B cell (primary cell): ENCODE measurements at regions not wholly inside any gene's neighbourhood (a gene's known extent, or its start where the extent isn't known, plus 50 kb on each side); places are given as distances from the start of the nearest gene placed in this dataset.

ENCODE experiments used
- ATAC-seq: fragments of 200-7000 bp; cut with Tn5 transposase; one replicate; pipeline ENCODE4 v1.10.0; 2021; ENCODE audit warnings: low read depth, mild to moderate bottlenecking, moderate number of reproducible peaks, moderate library complexity
- CTCF ChIA-PET: fragments of 350-600 bp; sonication (Branson Sonifier 250); formaldehyde crosslinking; loops from one replicate; lab custom pipeline; 2021; ENCODE audit warnings: antibody characterized with exemption, inconsistent platforms; lab: Charles Lee
- POLR2A ChIA-PET: fragments of 350-600 bp; sonication (Branson Sonifier 250); formaldehyde crosslinking; loops from one replicate; lab custom pipeline; 2021; ENCODE audit warnings: antibody characterized with exemption; lab: Charles Lee
- DNase-seq: peaks from one replicate; pipeline ENCODE4 v3.0.0; 2013
- H2AFZ ChIP-seq: 2 replicates; pipeline ENCODE4 v1.6.1; 2012; ENCODE audit warnings: mild to moderate bottlenecking, low read depth, low read length; ENCODE audit not compliant: insufficient read depth, poor library complexity, severe bottlenecking
- H3K27ac ChIP-seq, 2 donors: 1 replicate in 1 of 2; 2 replicates in 1 of 2; pipeline ENCODE4 v1.5.1; 2012 to 2013; ENCODE audit warnings: low read length in 2 of 2, mild to moderate bottlenecking in 2 of 2, moderate library complexity in 1 of 2
- H3K27me3 ChIP-seq, 4 experiments: fragments of 200-600 bp in 1 of 4; sonication (generic) in 1 of 4; replicated peaks in 1 of 4; 1 replicate in 2 of 4; 2 replicates in 2 of 4; pipeline versions ENCODE4 v1.6.1 to v1.7.0; 2013 to 2016; ENCODE audit warnings: low read length in 3 of 4, mild to moderate bottlenecking in 2 of 4, mixed read lengths in 1 of 4, moderate library complexity in 1 of 4; ENCODE audit not compliant: insufficient read depth in 4 of 4, control insufficient read depth in 3 of 4; ENCODE audit errors: control extremely low read depth in 1 of 4
- H3K36me3 ChIP-seq, 2 experiments: replicated peaks in 1 of 2; 1 replicate in 1 of 2; 2 replicates in 1 of 2; pipeline versions ENCODE4 v1.6.1 to v1.7.1; 2013; ENCODE audit warnings: low read length in 1 of 2; ENCODE audit not compliant: insufficient read depth in 2 of 2, control insufficient read depth in 1 of 2; ENCODE audit errors: control extremely low read depth in 1 of 2, extremely low read depth in 1 of 2
- H3K4me1 ChIP-seq, 2 donors: fragments of 200-600 bp in 1 of 2; sonication (generic) in 1 of 2; 1 replicate in 1 of 2; 2 replicates in 1 of 2; pipeline versions ENCODE4 v1.5.1 to v1.6.1; 2013 to 2017; ENCODE audit warnings: low read length in 2 of 2; ENCODE audit not compliant: control insufficient read depth in 2 of 2, insufficient read depth in 2 of 2
- H3K4me2 ChIP-seq: replicated peaks from 2 replicates; pipeline ENCODE3; 2012; ENCODE audit warnings: mild to moderate bottlenecking, low read depth, low read length; ENCODE audit not compliant: poor library complexity, severe bottlenecking
- H3K4me3 ChIP-seq, 5 experiments: fragments of 200-600 bp in 1 of 5; sonication (generic) in 1 of 5; 1 replicate in 3 of 5; 2 replicates in 2 of 5; pipeline versions ENCODE4 v1.5.1 to v1.7.0; 2011 to 2016; ENCODE audit warnings: low read length in 4 of 5, mild to moderate bottlenecking in 4 of 5, low read depth in 2 of 5, control low read depth in 1 of 5, moderate library complexity in 1 of 5; ENCODE audit not compliant: insufficient read depth in 1 of 5; ENCODE audit errors: control extremely low read depth in 1 of 5, extremely low read depth in 1 of 5
- H3K79me2 ChIP-seq: fragments of 200-600 bp; sonication (generic); one replicate; pipeline ENCODE4 v1.6.0; 2016; ENCODE audit warnings: low read length; ENCODE audit not compliant: control insufficient read depth, insufficient read depth
- H3K9ac ChIP-seq: fragments of 200-600 bp; sonication (generic); 2 replicates; pipeline ENCODE4 v1.6.1; 2017; ENCODE audit warnings: mild to moderate bottlenecking, low read length, moderate library complexity
- H3K9me3 ChIP-seq, 3 donors: one replicate each; pipeline versions ENCODE4 v1.6.1 to v1.7.1; 2013; ENCODE audit warnings: low read length in 2 of 3; ENCODE audit not compliant: control insufficient read depth in 2 of 3, insufficient read depth in 1 of 3; ENCODE audit errors: control extremely low read depth in 1 of 3
- H4K20me1 ChIP-seq: 2 replicates; pipeline ENCODE4 v1.6.0; 2012; ENCODE audit warnings: mild to moderate bottlenecking, low read length; ENCODE audit not compliant: insufficient read depth, control insufficient read depth, poor library complexity, severe bottlenecking
- H3K27ac Mint-ChIP-seq: one replicate; pipeline ENCODE4 v1.8.0; 2021; ENCODE audit warnings: mixed read lengths
- H3K27me3 Mint-ChIP-seq: one replicate; pipeline ENCODE4 v1.8.0; 2021; ENCODE audit warnings: mixed read lengths
- H3K4me1 Mint-ChIP-seq: one replicate; pipeline ENCODE4 v1.8.0; 2021; ENCODE audit warnings: mixed read lengths
- H3K4me3 Mint-ChIP-seq: one replicate; pipeline ENCODE4 v1.8.0; 2021; ENCODE audit warnings: mixed read lengths
- H3K9me3 Mint-ChIP-seq: one replicate; pipeline ENCODE4 v1.8.0; 2022; ENCODE audit warnings: mixed read lengths; ENCODE audit not compliant: insufficient read depth
- CTCF ChIP-seq: fragments of 200-600 bp; IDR thresholded peaks from one replicate; pipeline ENCODE4 v1.8.0; 2022; ENCODE audit warnings: antibody characterized with exemption, mild to moderate bottlenecking
- EZH2 ChIP-seq: IDR thresholded peaks from 2 replicates; pipeline ENCODE4 v1.6.1; 2012; ENCODE audit warnings: borderline replicate concordance, low read depth, mild to moderate bottlenecking, moderate library complexity, low read length; ENCODE audit not compliant: insufficient read depth, poor library complexity, severe bottlenecking
- WGBS: methylation state at CpG from one replicate; pipeline ENCODE4 v1.1.5; 2013; ENCODE audit warnings: missing lambda C conversion rate; ENCODE audit not compliant: insufficient coverage; 5-methylcytosine and 5-hydroxymethylcytosine counted together
- intact Hi-C: fragments of 100-400 bp; cut with micrococcal nuclease; formaldehyde crosslinking; loops from one replicate; pipeline ENCODE4 v1.10.0; 2022

- no peak overlapping the region for H3K27ac ChIP-seq
- no peak overlapping the region for H3K4me2 ChIP-seq
- no peak overlapping the region for H3K9ac ChIP-seq
- H3K9me3 ChIP-seq: no peaks in the 10 kb centered on the region
- Mint-ChIP-seq H3K9me3 (no peaks in the 10 kb centered on the region), H3K27ac (no peak overlapping the region), H3K4me1 (no peaks in the 10 kb centered on the region), H3K27me3 (no peaks in the 10 kb centered on the region), H3K4me3 (no peak overlapping the region)
- ChIA-PET POLR2A (no interaction called here), CTCF (no interaction called here)
- no peak overlapping the region for H3K4me3 ChIP-seq
- H4K20me1 ChIP-seq: no peaks in the 10 kb centered on the region
- no peaks in the 10 kb centered on the region for H3K79me2 ChIP-seq
- DNase-seq (no peak), ATAC-seq (no peak)
- TF ChIP-seq CTCF: no peak
- no peak for TF ChIP-seq EZH2
- H3K4me1 ChIP-seq: no peaks in the 10 kb centered on the region
- no peaks in the 10 kb centered on the region for H3K27me3 ChIP-seq
- H2AFZ ChIP-seq: no peak overlapping the region
- no CpG with 5 or more reads among the region's 3 CpGs for WGBS
- H3K36me3 ChIP-seq: no peaks in the 10 kb centered on the region
- intact Hi-C loops: no loop called here
Measured at GRCh38 chr3:99545941-99546580, 92.3 kb upstream of the COL8A1 start.

GRCh38 chr3:99544786-99545281 is 93.6 kb upstream of the COL8A1 start:
- Histone ChIP-seq H3K27me3 (no peaks in the 10 kb centered on the region), H3K4me3 (no peak overlapping the region), H3K9ac (no peak overlapping the region), H3K4me2 (no peak overlapping the region), H3K4me1 (no peaks in the 10 kb centered on the region), H3K9me3 (no peaks in the 10 kb centered on the region), H3K27ac (no peak overlapping the region), H3K79me2 (no peaks in the 10 kb centered on the region), H3K36me3 (no peaks in the 10 kb centered on the region), H4K20me1 (no peaks in the 10 kb centered on the region), H2AFZ (no peak overlapping the region)
- CTCF ChIA-PET: no interaction called here
- ATAC-seq (no peak), DNase-seq (no peak)
- POLR2A ChIA-PET: no interaction called here
- no peaks in the 10 kb centered on the region for H3K4me1 Mint-ChIP-seq
- H3K9me3 Mint-ChIP-seq: no peaks in the 10 kb centered on the region
- H3K27ac Mint-ChIP-seq: no peak overlapping the region
- TF ChIP-seq EZH2 (no peak), CTCF (no peak)
- no peaks in the 10 kb centered on the region for H3K27me3 Mint-ChIP-seq
- no peak overlapping the region for H3K4me3 Mint-ChIP-seq
- WGBS: no CpG with 5 or more reads among the region's 4 CpGs
- intact Hi-C loops: no loop called here
